ENCODE measurements at regions not wholly inside any gene's neighbourhood (a gene's known extent, or its start where the extent isn't known, plus 50 kb on each side); places are given as distances from the start of the nearest gene placed in this dataset.

DNA sequence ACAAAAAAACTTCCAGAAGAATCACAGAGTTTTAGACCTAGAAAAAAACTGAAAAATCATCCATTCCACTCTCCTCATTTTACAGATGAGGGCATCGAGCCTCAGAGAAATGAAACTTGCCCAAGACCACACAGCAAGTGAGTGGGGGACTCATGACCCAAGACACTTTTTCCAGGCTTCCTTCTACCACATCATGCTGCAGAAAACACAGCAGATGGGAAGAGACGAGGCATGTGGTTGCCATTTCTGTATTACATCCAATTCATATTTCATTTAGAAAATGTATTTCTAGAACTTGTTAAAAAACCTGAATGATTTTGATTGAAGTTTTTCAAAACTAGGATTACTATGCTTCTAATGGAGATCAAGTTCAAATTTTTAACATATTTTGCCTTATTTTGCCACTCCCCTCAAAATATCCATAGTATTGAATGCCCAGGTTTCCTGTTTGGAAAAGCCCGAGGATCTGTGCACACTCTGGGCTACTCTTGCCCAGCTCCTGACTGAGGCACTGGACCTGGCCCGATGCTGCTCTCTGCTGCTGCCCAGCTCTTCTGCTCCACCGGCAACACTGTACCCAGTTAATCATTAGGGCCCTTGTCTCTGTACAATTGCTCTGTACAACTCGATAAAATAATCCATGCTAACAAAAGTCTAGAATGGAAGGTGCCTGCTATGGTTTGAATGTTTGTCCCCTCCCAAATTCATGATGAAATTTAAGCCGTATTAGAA is 157.4 kb downstream of the EFNB2 start:
- Histone ChIP-seq H3K4me1 (ENCODE audit: insufficient read depth, low read length, poor library complexity, severe bottlenecking) (peaks cover 1% of the 10 kb centered on the region), H3K27ac (ENCODE audit: low read depth, low read length, poor library complexity, severe bottlenecking) (no peak overlapping the region), H3K4me3 (ENCODE audit: low read depth, low read length, poor library complexity, severe bottlenecking) (no peak overlapping the region), H3K9me3 (ENCODE audit: low read length) (no peaks in the 10 kb centered on the region), H3K36me3 (ENCODE audit: insufficient read depth, low read length) (no peaks in the 10 kb centered on the region), H2AFZ (ENCODE audit: low read length) (no peak overlapping the region), H3K4me2 (ENCODE audit: low read length) (no peak overlapping the region), H3K79me2 (ENCODE audit: insufficient read depth, low read depth, low read length) (no peaks in the 10 kb centered on the region), H4K20me1 (ENCODE audit: insufficient read depth, low read length) (no peaks in the 10 kb centered on the region), H3K9me2 (ENCODE audit: insufficient read depth, low read length) (no peaks in the 10 kb centered on the region)
- ChIA-PET POLR2A (no interaction called here), CTCF (ENCODE audit: unreplicated experiment) (no interaction called here)
- intact Hi-C loops (cut with micrococcal nuclease; ENCODE audit: unreplicated experiment) = no loop called here
- no TSS peak for BruUV-seq (replicated peaks)
- TF ChIP-seq, protein P1, sequence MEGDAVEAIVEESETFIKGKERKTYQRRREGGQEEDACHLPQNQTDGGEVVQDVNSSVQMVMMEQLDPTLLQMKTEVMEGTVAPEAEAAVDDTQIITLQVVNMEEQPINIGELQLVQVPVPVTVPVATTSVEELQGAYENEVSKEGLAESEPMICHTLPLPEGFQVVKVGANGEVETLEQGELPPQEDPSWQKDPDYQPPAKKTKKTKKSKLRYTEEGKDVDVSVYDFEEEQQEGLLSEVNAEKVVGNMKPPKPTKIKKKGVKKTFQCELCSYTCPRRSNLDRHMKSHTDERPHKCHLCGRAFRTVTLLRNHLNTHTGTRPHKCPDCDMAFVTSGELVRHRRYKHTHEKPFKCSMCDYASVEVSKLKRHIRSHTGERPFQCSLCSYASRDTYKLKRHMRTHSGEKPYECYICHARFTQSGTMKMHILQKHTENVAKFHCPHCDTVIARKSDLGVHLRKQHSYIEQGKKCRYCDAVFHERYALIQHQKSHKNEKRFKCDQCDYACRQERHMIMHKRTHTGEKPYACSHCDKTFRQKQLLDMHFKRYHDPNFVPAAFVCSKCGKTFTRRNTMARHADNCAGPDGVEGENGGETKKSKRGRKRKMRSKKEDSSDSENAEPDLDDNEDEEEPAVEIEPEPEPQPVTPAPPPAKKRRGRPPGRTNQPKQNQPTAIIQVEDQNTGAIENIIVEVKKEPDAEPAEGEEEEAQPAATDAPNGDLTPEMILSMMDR (conservative IDR thresholded peaks at IDR 0.05; ENCODE audit: low read length) = no peak
- no peak for TF ChIP-seq EZH2phosphoT487 (IDR thresholded peaks at IDR 0.05; ENCODE audit: borderline replicate concordance, low read depth, low read length)
- no peak for DNase-seq (ENCODE audit: low spot score)

DNA sequence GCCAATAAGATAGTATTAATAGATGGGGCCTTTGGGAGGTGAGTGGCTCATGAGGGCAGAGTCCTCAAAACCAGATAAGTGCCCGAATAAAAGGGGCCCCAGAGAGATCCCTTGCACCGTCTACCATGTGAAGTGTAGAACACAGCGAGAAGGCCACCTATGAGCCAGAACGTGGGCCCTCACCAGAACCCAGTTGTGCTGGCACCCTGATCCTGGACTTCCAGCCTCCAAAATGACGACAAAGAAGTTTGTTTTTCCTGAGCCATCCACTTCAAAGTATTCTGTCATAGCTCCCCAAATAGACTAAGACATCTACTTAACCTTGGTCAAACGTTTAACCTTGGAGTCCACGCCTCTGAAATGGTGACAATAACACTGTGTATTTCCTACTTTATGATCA is 158.1 kb downstream of the EFNB2 start:
- no TSS peak for BruUV-seq (replicated peaks)
- CTCF ChIA-PET (ENCODE audit: unreplicated experiment) = no interaction called here
- no peaks in the 10 kb centered on the region for H3K9me3 ChIP-seq (ENCODE audit: low read length)
- no peaks in the 10 kb centered on the region for H3K36me3 ChIP-seq (ENCODE audit: insufficient read depth, low read length)
- no peak for DNase-seq (ENCODE audit: low spot score)
- H2AFZ ChIP-seq (ENCODE audit: low read length) = no peak overlapping the region
- H3K4me1 ChIP-seq (ENCODE audit: insufficient read depth, low read length, poor library complexity, severe bottlenecking) = peaks cover 8% of the 10 kb centered on the region
- H3K4me2 ChIP-seq (ENCODE audit: low read length) = no peak overlapping the region
- POLR2A ChIA-PET = no interaction called here
- no peak overlapping the region for H3K4me3 ChIP-seq (ENCODE audit: low read depth, low read length, poor library complexity, severe bottlenecking)
- no peaks in the 10 kb centered on the region for H3K79me2 ChIP-seq (ENCODE audit: insufficient read depth, low read depth, low read length)
- intact Hi-C loops (cut with micrococcal nuclease; ENCODE audit: unreplicated experiment) = no loop called here
- no peak for TF ChIP-seq EZH2phosphoT487 (IDR thresholded peaks at IDR 0.05; ENCODE audit: borderline replicate concordance, low read depth, low read length)
- TF ChIP-seq, protein P1 (conservative IDR thresholded peaks at IDR 0.05; ENCODE audit: low read length) = no peak
- H4K20me1 ChIP-seq (ENCODE audit: insufficient read depth, low read length) = no peaks in the 10 kb centered on the region
- no peaks in the 10 kb centered on the region for H3K9me2 ChIP-seq (ENCODE audit: insufficient read depth, low read length)
- H3K27ac ChIP-seq (ENCODE audit: low read depth, low read length, poor library complexity, severe bottlenecking) = no peak overlapping the region

- CTCF ChIA-PET (ENCODE audit: unreplicated experiment) = no interaction called here
- H3K9me3 ChIP-seq (ENCODE audit: low read length) = no peaks in the 10 kb centered on the region
- no peak overlapping the region for H2AFZ ChIP-seq (ENCODE audit: low read length)
- no peaks in the 10 kb centered on the region for H3K9me2 ChIP-seq (ENCODE audit: insufficient read depth, low read length)
- POLR2A ChIA-PET = no interaction called here
- TF ChIP-seq, protein P1 (conservative IDR thresholded peaks at IDR 0.05; ENCODE audit: low read length) = no peak
- TF ChIP-seq EZH2phosphoT487 (IDR thresholded peaks at IDR 0.05; ENCODE audit: borderline replicate concordance, low read depth, low read length) = no peak
- no peak overlapping the region for H3K4me3 ChIP-seq (ENCODE audit: low read depth, low read length, poor library complexity, severe bottlenecking)
- intact Hi-C loops (cut with micrococcal nuclease; ENCODE audit: unreplicated experiment) = no loop called here
- H3K27ac ChIP-seq (ENCODE audit: low read depth, low read length, poor library complexity, severe bottlenecking) = no peak overlapping the region
- no peaks in the 10 kb centered on the region for H3K79me2 ChIP-seq (ENCODE audit: insufficient read depth, low read depth, low read length)
- no peaks in the 10 kb centered on the region for H3K36me3 ChIP-seq (ENCODE audit: insufficient read depth, low read length)
- no peak overlapping the region for H3K4me2 ChIP-seq (ENCODE audit: low read length)
- BruUV-seq (replicated peaks) = no TSS peak
- H4K20me1 ChIP-seq (ENCODE audit: insufficient read depth, low read length) = no peaks in the 10 kb centered on the region
- no peak for DNase-seq (ENCODE audit: low spot score)
- H3K4me1 ChIP-seq (ENCODE audit: insufficient read depth, low read length, poor library complexity, severe bottlenecking) = peaks cover 8% of the 10 kb centered on the region
Observed at GRCh38 chr13:106376401-106377112, 158.9 kb downstream of the EFNB2 start.

Measured in OCI-LY7 (cell line).